ENCODE measurements at regions not wholly inside any gene's neighbourhood (a gene's known extent, or its start where the extent isn't known, plus 50 kb on each side); places are given as distances from the start of the nearest gene placed in this dataset.

DNA sequence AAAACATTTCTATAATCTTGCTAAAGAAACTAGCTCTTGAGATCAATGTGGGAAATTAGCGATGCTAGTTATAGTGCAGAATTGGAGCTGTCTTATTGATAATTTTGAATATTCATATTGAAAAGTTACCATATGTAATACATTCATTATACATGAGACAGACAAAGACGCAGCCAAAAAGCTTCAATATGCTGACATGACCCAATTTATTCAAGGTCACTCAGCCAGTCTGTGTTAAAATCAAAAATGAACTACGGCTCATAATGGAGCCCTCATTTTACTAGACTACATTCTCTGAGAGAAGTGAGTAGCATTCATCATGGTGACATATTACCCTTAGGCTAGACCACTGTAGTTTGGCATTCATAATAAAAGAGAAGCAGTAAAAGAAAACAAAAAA, 107.3 kb upstream of the GABRG2 start:
- Histone ChIP-seq H3K9me3 (ENCODE audit: control insufficient read depth, low read length) (no peaks in the 10 kb centered on the region), H3K4me1 (ENCODE audit: control insufficient read depth, insufficient read depth, low read length) (no peaks in the 10 kb centered on the region), H3K27ac (ENCODE audit: low read depth, low read length) (no peak overlapping the region), H3K36me3 (ENCODE audit: control insufficient read depth, insufficient read depth, low read length) (no peaks in the 10 kb centered on the region), H3K27me3 (ENCODE audit: control insufficient read depth, insufficient read depth, low read length, poor library complexity, severe bottlenecking) (no peaks in the 10 kb centered on the region), H3K4me3 (ENCODE audit: low read length) (no peak overlapping the region), H3K9ac (ENCODE audit: extremely low read depth, low read length, poor library complexity, severe bottlenecking) (no peak overlapping the region)
- no peaks in the 10 kb centered on the region for H3K27me3 Mint-ChIP-seq (ENCODE audit: insufficient read depth)
- no peak for DNase-seq
- no peak overlapping the region for H3K27ac Mint-ChIP-seq
- H3K4me3 Mint-ChIP-seq, result no peak overlapping the region
- 86 to 94% methylated on average over 1 to 2 of the region's 3 CpGs for WGBS, 2 experiments (ENCODE audit: insufficient coverage in 1 of 2, insufficient read length in 1 of 2)
- H3K36me3 Mint-ChIP-seq (ENCODE audit: low read depth), result no peaks in the 10 kb centered on the region
- TF ChIP-seq CTCF (conservative IDR thresholded peaks at IDR 0.05), result no peak
- H3K9me3 Mint-ChIP-seq, result no peaks in the 10 kb centered on the region
- H3K4me1 Mint-ChIP-seq, result no peaks in the 10 kb centered on the region

DNA sequence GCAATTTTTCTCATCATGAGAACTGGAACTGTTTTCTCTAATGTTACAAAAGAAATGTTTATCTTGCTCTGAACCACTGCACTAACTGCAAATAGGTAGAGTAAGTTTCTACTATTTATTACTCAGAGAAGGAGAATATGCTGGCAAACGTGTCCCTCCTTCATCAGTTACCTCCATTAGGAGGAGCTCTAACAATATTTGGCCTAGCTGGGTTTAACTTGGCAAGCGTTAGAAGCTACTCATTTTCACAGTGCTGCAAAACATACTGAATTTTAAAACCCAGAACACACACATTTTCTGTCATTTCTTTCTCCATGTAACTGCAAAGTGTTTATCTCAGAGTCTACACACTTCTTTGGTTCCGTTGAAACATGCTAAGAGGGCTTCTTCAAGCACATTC, 101.0 kb upstream of the GABRG2 start:
- H3K27ac ChIP-seq (ENCODE audit: low read depth, low read length), result no peak overlapping the region

DNA sequence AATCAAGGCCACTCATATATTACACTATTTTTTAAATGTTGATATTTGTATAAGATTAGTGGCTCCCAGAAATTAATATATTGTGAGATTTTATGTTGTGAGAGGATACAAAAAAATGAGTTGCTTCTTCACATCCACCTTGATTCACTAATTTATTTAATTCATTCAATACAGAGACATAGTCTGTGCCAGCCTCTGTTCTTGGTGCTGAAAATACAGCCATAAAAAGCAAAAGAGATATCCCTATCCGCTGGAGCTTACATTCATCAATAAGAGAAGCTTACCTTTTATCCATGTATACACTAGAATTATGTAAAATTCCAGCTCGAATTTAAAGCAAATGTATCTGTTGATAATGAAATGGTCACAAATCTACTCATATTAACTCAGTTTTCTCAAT, 92.2 kb upstream of the GABRG2 start:
- WGBS, 2 experiments (ENCODE audit: insufficient coverage in 1 of 2, insufficient read length in 1 of 2), result 91% methylated on average over 1 of the region's 2 CpGs; no CpG with 5 or more reads in 1 of the 2 experiments
- Mint-ChIP-seq H3K36me3 (ENCODE audit: low read depth) (no peaks in the 10 kb centered on the region), H3K27ac (no peak overlapping the region), H3K4me1 (no peaks in the 10 kb centered on the region), H3K27me3 (ENCODE audit: insufficient read depth) (no peaks in the 10 kb centered on the region), H3K9me3 (no peaks in the 10 kb centered on the region), H3K4me3 (no peak overlapping the region)
- H3K4me3 ChIP-seq (ENCODE audit: low read length), result no peak overlapping the region
- no peak overlapping the region for H3K27ac ChIP-seq (ENCODE audit: low read depth, low read length)
- H3K4me1 ChIP-seq (ENCODE audit: control insufficient read depth, insufficient read depth, low read length), result no peaks in the 10 kb centered on the region
- no peak for DNase-seq
- no peaks in the 10 kb centered on the region for H3K36me3 ChIP-seq (ENCODE audit: control insufficient read depth, insufficient read depth, low read length)
- H3K9ac ChIP-seq (ENCODE audit: extremely low read depth, low read length, poor library complexity, severe bottlenecking), result no peak overlapping the region
- H3K9me3 ChIP-seq (ENCODE audit: control insufficient read depth, low read length), result no peaks in the 10 kb centered on the region
- no peaks in the 10 kb centered on the region for H3K27me3 ChIP-seq (ENCODE audit: control insufficient read depth, insufficient read depth, low read length, poor library complexity, severe bottlenecking)
- TF ChIP-seq CTCF (conservative IDR thresholded peaks at IDR 0.05), result no peak

More for the DNA sequence above, 101.0 kb upstream of the GABRG2 start:
- no peak for DNase-seq
- Histone ChIP-seq H3K36me3 (ENCODE audit: control insufficient read depth, insufficient read depth, low read length) (no peaks in the 10 kb centered on the region), H3K9me3 (ENCODE audit: control insufficient read depth, low read length) (no peaks in the 10 kb centered on the region), H3K4me1 (ENCODE audit: control insufficient read depth, insufficient read depth, low read length) (no peaks in the 10 kb centered on the region), H3K27me3 (ENCODE audit: control insufficient read depth, insufficient read depth, low read length, poor library complexity, severe bottlenecking) (no peaks in the 10 kb centered on the region), H3K9ac (ENCODE audit: extremely low read depth, low read length, poor library complexity, severe bottlenecking) (no peak overlapping the region), H3K4me3 (ENCODE audit: low read length) (no peak overlapping the region)
- H3K27ac Mint-ChIP-seq, result no peak overlapping the region
- no peaks in the 10 kb centered on the region for H3K27me3 Mint-ChIP-seq (ENCODE audit: insufficient read depth)
- no peak overlapping the region for H3K4me3 Mint-ChIP-seq
- peak; percentile 77 for TF ChIP-seq CTCF (conservative IDR thresholded peaks at IDR 0.05)
- WGBS, 2 experiments (ENCODE audit: insufficient coverage in 1 of 2, insufficient read length in 1 of 2), result 0 to 16% methylated on average over 2 to 3 of the region's 3 CpGs
- H3K9me3 Mint-ChIP-seq, result no peaks in the 10 kb centered on the region
- no peaks in the 10 kb centered on the region for H3K36me3 Mint-ChIP-seq (ENCODE audit: low read depth)
- H3K4me1 Mint-ChIP-seq, result peaks cover 2% of the 10 kb centered on the region

Measured in endodermal cell (in vitro differentiated cells).